ENCODE measurements at regions not wholly inside any gene's neighbourhood (a gene's known extent, or its start where the extent isn't known, plus 50 kb on each side); places are given as distances from the start of the nearest gene placed in this dataset.
"Not testable (repeated sequence)": the region's sequence is repeated elsewhere in the genome, so short reads cannot be mapped to it uniquely, and the experiment has no call there.

- DNase-seq, H3K4me3 Mint-ChIP-seq, H3K27ac Mint-ChIP-seq, H3K4me1 Mint-ChIP-seq, H3K36me3 Mint-ChIP-seq, H3K9me3 Mint-ChIP-seq, CTCF ChIA-PET: not testable (repeated sequence)
- H3K27me3 Mint-ChIP-seq: peaks cover 19% of the 10 kb centered on the region
These were observed 66.5 kb upstream of the NIPA1 start for GRCh38 chr15:22719980-22720379.

- H3K4me3 Mint-ChIP-seq, DNase-seq, CTCF ChIA-PET, H3K36me3 Mint-ChIP-seq, H3K4me1 Mint-ChIP-seq, H3K9me3 Mint-ChIP-seq, H3K27ac Mint-ChIP-seq, H3K27me3 Mint-ChIP-seq: not testable (repeated sequence)
These were observed 60.3 kb upstream of the NIPA1 start for GRCh38 chr15:22726104-22726503.

DNA sequence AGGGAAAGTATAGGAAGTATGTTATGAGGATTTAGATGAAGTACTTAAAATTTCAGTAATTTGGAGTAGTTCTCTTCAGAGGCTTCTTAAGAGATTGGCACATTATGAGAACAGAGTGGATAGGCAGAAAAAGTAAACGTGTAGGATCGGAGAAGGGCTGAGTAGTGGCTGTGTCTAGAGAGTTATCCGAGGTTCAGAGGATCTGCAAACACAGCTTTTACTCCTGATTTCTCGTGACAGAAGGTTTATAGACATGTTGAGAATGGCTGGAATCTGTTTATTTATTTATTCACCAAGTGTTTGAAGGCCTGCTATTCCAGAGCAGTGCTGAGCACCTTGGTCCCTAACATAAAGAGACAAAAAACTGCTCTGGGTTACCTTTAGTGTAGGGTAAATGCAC, 51.4 kb upstream of the NIPA1 start:
- H3K4me1 Mint-ChIP-seq, H3K4me3 Mint-ChIP-seq, CTCF ChIA-PET, H3K36me3 Mint-ChIP-seq, H3K9me3 Mint-ChIP-seq, H3K27ac Mint-ChIP-seq, DNase-seq: not testable (repeated sequence)
- H3K27me3 Mint-ChIP-seq: peaks cover 14% of the 10 kb centered on the region

- no peak for DNase-seq
- Mint-ChIP-seq H3K4me3 (no peak overlapping the region), H3K36me3 (no peaks in the 10 kb centered on the region), H3K27me3 (peaks cover 19% of the 10 kb centered on the region), H3K27ac (no peak overlapping the region), H3K9me3 (no peaks in the 10 kb centered on the region), H3K4me1 (peaks cover 6% of the 10 kb centered on the region)
- CTCF ChIA-PET: no interaction called here
These were observed 50.7 kb upstream of the NIPA1 start for GRCh38 chr15:22735781-22736180.

DNA sequence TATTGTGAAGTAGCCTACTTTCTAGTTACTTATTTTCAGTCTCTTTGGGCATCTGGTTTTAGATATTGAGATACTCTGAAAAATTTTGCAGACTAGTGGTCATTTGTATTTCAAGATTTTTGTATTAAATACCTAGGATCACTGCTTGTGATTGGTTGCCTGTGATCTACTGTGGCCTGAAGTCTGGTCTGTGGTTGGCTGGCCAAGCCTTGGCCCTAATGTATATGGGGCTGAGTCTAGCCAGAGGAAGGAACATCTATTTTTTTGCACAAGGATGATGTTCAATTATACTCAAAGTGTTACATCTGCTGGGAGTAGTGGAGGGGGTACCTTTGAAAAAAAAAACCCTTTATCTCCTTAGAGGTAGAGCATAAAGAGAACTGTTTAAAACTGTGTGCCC, 50.2 kb upstream of the NIPA1 start:
- CTCF ChIA-PET, H3K36me3 Mint-ChIP-seq, H3K4me1 Mint-ChIP-seq, DNase-seq, H3K27ac Mint-ChIP-seq, H3K4me3 Mint-ChIP-seq, H3K9me3 Mint-ChIP-seq: not testable (repeated sequence)
- H3K27me3 Mint-ChIP-seq: peaks cover 19% of the 10 kb centered on the region

Data from activated naive CD4-positive, alpha-beta T cell treated with anti-CD3 and anti-CD28 coated beads, Interleukin-2, amount 10 ng/mL, durations not matched to agents 7 days and 5 days (primary cell).